Peyer's patch (tissue), 4 donors: ENCODE measurements at regions not wholly inside any gene's neighbourhood (a gene's known extent, or its start where the extent isn't known, plus 50 kb on each side); places are given as distances from the start of the nearest gene placed in this dataset.

Source experiments
- CTCF ChIP-seq, 6 experiments: fragments of 450-650 bp in 4 of 6; fragments of 200-600 bp in 2 of 6; sonication (generic) in 1 of 6; IDR thresholded peaks; one replicate each; pipeline ENCODE4 v1.5.1; 2017 to 2019; ENCODE audit warnings: antibody characterized with exemption in 6 of 6, mild to moderate bottlenecking in 3 of 6, moderate library complexity in 1 of 6
- POLR2A ChIP-seq, 2 donors: fragments of 450-650 bp; IDR thresholded peaks; one replicate each; pipeline ENCODE4 v1.5.1; 2017; ENCODE audit warnings: antibody characterized with exemption in 2 of 2, mild to moderate bottlenecking in 2 of 2, moderate library complexity in 2 of 2

GRCh38 chr17:63293323-63294075, 152.6 kb downstream of the CYB561 start:
- TF ChIP-seq CTCF (IDR thresholded peaks at IDR 0.05) = no peak
- TF ChIP-seq POLR2A (IDR thresholded peaks at IDR 0.05) = no peak
